Transverse colon (tissue), 4 donors: ENCODE measurements at regions not wholly inside any gene's neighbourhood (a gene's known extent, or its start where the extent isn't known, plus 50 kb on each side); places are given as distances from the start of the nearest gene placed in this dataset.

ENCODE experiments used
- CTCF ChIP-seq, 5 experiments: fragments of 200-600 bp in 3 of 5; fragments of 450-650 bp in 2 of 5; sonication (generic) in 3 of 5; IDR thresholded peaks; 1 replicate in 2 of 5; 2 replicates in 3 of 5; pipeline ENCODE4 v1.5.1; 2016 to 2017; ENCODE audit warnings: antibody characterized with exemption in 5 of 5, inconsistent platforms in 3 of 5, mild to moderate bottlenecking in 2 of 5, moderate library complexity in 1 of 5
- EP300 ChIP-seq: sonication (generic); formaldehyde crosslinking; IDR thresholded peaks from one replicate; pipeline ENCODE4 v1.6.1; 2017; ENCODE audit warnings: antibody characterized with exemption, low read depth
- POLR2A ChIP-seq: fragments of 450-650 bp; IDR thresholded peaks from one replicate; pipeline ENCODE4 v1.6.1; 2016; ENCODE audit warnings: antibody characterized with exemption, mild to moderate bottlenecking, moderate library complexity
- POLR2AphosphoS5 ChIP-seq, 3 donors: sonication (generic); formaldehyde crosslinking; IDR thresholded peaks; one replicate each; pipeline ENCODE4 v1.6.1; 2016; ENCODE audit warnings: antibody characterized with exemption in 3 of 3

GRCh38 chr5:17438027-17438426, 60.0 kb upstream of the TAF11L2 start:
- no peak for TF ChIP-seq POLR2A
- no peak for TF ChIP-seq CTCF (IDR thresholded peaks at IDR 0.05)
- no peak for TF ChIP-seq POLR2AphosphoS5 (IDR thresholded peaks at IDR 0.05)
- no peak for TF ChIP-seq EP300
